Skin of body (tissue), 1 donor: ENCODE measurements at regions not wholly inside any gene's neighbourhood (a gene's known extent, or its start where the extent isn't known, plus 50 kb on each side); places are given as distances from the start of the nearest gene placed in this dataset.
A peak's percentile ranks its signal among the peaks of the same experiment; 100 is the strongest.

ENCODE experiments used
- DNase-seq: peaks from one replicate; lab custom pipeline; 2025; lab: John Stamatoyannopoulos, UW

DNA sequence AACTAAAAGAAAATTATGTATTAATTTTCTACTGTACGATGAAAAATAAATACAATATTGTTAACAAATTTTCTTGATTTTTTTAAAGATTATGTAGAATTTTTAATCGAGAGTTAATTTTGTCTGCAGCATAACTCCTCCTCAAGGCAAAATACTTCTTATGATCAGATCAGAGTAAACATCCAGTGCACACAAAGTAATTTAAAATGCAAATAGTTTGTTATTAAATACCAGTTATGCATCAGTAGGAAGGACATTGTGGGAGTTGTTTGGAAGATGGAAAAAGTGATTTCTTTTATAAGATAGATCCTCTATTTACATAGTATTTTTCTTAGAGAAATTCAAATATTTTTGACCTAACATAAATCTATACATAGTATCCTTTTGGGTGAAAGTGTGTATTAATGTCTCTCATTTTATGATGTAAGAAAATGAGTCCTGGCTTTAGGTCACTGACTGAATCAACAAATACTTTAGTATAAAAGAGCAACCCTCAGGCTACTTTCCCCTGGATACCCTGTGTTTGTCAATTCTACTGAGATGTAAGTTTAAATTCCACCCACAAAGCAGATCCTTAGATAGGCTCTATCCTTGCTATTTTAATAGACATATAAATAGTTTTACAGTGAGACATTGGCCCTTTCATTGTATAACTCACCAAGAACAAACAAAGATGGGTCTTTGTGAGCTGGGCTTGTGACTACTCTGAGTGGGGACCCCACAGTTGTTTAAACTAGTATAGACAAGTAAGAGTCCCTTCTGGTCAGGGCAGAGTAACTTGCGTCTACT lies 1133.7 kb downstream of the GATA3 start:
- DNase-seq: no peak

DNA sequence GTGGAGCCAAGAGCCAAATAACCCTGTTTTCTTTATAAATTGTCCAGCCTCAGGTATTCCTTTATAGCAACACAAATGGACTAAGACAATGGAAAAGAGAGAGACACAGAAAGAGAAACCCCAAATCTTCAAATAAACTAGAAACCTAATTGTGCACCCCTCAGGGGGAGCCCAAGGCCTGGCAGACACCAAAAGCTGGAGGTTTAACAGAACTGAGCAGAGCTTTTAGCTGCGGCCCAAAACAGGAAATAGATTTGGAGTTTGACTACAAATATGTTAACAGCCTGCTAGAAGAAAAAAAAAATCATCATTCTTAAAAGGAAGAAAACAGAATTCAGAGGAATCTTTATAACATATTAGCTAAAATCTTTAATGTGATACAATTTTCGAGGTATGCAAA lies 1135.0 kb downstream of the GATA3 start:
- DNase-seq: no peak

DNA sequence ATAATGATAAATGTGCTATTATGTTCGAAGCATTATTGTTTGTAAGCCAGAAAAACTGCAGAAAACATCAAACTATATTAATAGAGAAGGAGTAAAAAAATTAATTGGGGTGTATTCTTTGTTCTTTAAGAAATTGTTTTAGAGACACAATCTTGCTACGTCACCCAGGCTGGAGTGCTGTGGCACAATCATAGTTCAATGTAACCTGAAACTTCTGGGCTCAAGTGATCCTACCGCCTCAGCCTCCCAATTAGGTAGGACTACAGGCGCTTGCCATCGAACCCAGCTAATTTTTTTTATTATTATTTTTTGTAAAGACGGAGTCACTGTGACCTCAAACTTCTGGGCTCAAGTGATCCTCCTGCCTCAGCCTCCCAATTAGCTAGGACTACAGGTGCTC lies 1138.6 kb downstream of the GATA3 start:
- no peak for DNase-seq

DNA sequence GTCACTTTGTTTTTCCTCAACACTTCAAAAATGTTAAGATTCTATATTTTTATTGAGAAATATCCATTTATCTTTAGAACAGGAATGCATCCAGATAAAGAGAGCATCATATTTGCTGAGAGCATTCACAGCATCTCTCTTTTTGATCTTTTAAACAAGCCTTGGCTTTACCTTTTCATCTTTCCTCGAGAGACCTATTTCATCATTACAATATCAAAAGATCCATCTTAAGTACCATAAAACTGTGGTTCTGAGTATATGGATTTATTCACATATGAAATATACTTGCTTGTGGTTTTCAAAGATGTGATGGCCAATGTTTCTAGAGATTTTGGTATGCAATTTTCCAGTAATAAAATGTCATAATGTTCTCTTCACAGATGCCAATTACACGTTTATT lies 1140.9 kb downstream of the GATA3 start:
- DNase-seq: no peak

DNA sequence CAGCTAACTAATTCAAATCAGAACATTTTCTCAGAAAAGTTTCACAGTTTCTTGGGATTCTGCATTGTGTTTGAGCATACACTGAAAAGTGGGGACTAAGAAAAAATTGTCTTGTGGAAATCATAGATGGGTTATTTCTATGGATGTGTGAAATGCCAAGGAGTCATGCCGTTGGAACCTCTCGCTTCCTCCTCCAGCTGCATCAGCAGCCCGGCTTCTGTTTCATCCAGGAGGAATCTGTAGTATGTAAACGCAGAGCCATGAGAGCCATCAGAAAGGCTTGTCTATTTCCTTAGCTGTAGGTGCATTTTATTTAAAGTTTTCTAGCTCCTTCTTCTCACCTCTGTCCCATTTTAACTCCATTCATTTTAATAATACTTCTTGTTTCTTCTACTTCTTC lies 1144.1 kb downstream of the GATA3 start:
- no peak for DNase-seq

DNA sequence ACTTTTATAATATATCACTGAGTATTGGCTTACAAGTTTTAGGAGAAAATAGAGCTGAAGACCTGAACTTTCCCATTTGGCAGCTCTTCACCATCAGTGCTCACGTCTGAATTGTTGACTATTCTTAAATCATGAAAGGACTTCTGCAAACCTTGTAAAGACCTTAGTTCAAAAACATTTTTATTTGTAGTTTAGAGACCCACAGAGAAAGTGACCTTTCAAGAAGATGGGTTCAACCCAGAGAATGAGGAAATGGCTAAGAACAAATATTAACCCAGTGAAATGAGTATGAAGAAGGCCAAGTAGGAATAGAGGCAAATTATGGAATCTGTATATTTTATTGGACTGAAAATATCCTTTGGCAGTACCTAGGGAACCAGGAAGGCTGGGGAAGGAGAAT lies 1151.1 kb downstream of the GATA3 start:
- DNase-seq: no peak

DNA sequence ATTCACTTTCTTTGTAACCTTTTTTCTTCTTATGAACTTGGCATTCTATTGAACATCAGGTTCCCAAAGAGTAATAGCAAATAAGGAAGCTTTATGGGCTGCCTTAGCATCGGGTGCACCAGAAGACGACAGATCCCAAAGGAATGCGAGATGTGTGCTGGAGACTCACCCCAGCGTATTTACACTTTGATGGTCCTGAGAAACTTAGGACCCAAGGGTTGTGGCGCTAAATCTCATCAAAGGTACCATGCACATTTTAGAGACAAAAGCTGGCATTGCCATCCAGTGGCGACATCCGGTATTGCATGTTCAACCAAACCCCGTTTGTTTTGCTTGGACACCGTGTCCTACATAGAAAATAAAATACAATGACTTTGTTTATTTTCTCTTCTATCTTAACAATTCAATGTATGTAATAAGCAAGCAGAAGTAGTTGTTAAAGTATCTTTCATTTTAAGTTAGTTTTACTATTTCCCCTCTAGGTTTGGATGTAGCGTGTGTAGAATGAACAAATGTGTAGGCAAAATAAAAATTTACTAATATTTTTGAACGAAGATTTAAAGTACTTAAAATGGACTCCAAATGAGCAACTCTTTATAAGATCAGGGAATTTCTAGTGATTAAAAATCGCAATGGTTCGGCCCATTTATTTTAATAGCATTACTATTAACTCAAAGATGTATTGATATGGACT lies 1154.8 kb downstream of the GATA3 start:
- no peak for DNase-seq

DNA sequence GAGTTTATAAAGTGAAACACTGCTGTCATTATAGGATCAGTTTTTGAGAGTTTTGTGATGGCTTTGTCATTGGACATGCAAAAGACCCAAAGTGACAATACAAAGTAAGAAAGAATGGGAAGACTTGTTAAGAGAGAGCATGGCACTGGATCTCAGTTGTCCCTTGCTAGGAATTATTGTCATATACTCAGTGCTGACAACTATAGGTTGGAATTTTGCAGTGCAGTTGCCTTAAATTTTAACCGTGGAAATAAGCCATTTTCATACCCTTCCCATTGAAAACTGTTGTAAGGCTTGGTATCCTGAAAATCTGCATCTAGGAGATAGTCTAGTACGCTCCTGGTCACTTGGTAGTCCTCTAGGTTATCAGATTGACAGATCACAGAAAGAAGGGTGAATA lies 1156.7 kb downstream of the GATA3 start:
- no peak for DNase-seq

DNA sequence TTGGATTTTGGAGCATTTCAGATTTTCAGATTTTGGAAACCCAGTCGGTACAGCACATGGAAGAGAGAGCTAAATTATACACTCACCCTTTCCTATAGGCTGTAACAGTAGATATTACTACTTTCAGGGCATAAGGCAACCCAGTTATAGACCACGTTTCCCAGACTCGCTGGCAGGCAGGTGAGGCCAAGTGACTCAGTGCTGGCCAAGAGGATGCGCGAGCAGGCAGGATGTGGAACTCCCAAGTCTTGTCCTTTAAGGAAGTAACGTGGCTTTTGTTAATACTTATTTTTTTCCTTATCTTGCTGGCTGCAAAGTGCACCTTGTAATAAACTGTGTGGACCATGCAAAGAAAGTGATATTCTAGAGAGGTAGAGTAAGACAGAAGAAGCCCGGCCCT lies 1160.1 kb downstream of the GATA3 start:
- no peak for DNase-seq

DNA sequence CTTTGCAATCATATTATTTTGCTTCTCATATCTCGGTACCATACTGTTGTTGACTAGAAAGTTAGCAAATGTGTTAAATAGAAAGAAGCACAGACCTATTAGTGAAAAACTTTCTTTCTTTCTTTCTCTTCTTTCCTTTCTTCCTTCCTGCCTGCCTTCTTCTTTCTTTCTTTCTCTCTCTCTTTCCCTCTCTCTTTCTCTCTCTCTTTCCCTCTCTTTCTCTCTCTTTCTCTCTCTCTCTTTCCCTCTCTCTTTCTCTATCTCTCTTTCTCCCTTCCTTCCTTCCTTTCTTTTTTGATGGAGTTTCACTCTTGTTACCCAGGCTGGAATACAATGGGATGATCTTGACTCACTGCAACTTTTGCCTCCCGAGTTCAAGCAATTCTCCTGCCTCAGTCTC lies 1160.6 kb downstream of the GATA3 start:
- DNase-seq: no peak

DNA sequence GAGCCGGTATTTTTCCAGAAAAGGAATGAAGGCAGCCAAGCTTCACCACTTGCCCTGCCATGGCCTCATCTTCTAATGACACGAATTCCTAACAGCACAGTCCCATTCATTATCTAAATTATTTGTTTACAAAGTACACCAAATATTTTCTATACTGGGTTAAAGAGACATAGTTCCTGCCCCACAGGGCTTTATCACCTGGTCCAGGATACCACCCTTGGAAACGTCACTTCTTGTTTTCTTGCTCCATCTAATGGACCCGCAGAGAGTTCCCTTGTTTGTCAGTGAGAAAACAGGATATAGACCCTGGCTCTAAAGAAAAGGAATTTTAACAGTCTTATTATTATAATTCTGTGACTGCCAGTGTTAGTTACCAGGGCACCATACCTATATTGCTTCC lies 1165.4 kb downstream of the GATA3 start:
- DNase-seq: no peak

DNA sequence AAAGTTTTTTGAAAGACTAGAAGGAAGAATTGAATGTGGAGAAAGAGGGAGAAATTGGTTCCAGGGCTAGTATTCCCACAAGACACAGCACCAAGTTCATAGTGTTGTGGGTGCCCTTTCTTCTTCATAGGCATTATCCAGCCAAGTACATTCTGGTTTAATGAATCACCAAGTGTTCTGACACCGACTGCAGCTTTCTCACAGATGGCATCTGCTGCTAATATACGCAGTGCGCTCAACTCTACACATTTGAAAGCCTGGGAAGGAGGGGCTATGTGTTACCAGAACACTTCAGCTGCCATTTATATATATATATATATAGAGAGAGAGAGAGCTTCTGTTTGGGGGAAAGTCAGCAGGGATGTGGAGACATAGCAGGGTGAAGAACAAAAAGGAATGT lies 1168.4 kb downstream of the GATA3 start:
- DNase-seq: peak; percentile 43

DNA sequence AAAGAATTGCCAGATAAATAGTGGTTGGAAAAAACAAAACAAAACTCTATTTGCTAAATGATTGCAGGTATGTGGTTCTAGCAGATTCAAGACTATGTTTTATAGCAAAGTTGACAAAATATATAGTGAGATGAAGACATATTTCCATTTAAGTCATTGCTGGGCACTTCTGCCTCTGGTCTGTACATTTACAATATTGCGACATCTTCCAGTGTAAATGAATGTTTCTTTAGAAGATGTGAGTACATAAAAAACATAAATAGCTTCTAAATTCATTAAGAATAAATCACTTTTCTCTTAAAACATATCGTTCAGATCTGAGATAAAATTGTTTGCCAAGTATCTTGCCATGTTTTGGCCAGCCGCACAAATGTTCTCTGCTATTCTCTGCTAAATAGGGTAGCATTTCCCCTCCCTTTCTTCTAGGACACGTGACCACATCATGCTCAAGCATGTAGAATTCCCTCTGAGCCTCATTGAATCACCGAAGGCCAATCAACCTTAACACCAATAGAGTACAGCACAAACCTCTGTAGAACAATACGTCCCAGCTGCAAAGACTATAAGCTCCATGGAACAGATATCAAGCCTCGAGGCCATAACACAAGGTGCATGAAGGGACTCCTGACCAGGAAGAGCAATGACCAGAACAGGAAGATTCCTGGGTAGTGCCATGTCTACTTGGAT lies 1173.3 kb downstream of the GATA3 start:
- DNase-seq: no peak

DNA sequence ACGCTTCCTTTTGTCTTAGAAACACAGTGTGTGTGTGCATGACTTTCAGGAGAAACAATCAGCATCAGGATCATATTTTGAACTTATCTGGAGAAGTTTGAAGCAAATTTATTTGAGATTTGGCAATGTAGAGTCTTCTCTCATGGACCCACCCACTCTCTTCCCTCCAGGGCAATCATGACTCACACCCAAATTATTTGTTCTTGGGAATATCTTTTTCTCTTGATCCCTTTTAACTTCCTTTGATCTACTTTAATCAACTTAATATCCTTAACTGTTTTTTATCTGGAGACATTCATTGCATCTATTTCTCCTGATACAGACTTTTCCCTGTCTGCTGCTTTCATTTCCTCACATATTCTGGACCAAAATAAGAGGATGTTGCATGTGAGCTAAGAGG lies 1174.3 kb downstream of the GATA3 start:
- DNase-seq: no peak

DNA sequence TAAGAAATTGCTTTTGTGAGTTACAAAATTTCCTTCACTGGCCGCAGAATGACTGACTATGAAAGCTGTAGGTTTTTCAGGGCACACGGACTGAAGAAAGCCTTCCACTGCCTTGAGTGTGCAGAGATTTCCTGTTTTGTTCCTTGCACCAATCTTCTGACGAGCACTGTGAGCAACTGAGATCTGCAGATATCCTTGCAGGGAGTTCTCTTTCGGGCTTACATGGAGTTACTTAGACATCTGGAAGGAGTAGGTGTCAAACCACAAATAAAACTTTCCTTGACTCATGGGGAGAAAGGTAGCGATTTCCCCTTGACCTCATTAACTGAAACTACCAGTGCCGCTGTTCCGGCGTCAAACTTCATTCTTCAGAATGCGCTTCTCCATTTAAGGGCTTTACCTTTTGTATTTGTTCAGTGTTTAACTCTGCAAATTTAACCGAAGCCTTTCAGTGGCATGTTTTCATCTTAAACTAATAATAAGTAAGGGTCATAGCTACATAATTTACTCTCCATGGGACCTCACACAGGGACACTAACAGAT lies 1175.3 kb downstream of the GATA3 start:
- no peak for DNase-seq

DNA sequence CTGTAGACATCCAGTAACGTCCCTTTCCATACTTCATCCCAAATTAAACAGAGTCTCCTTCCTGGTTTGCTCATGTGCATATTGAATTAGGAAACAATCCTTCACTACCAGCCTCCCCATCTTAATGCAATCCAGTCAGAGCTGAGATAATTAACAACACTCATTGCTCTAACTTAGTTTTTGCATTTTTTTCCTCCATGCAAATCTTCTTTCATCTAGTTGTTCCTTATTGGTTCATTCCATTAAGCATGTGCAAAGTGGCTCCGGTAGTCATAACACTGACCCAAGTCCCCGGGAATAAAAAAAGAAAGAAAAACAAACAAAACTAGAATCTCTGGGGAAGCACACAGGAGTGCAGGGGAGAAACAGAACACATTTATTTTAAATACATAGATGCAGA lies 1176.1 kb downstream of the GATA3 start:
- DNase-seq: no peak

DNA sequence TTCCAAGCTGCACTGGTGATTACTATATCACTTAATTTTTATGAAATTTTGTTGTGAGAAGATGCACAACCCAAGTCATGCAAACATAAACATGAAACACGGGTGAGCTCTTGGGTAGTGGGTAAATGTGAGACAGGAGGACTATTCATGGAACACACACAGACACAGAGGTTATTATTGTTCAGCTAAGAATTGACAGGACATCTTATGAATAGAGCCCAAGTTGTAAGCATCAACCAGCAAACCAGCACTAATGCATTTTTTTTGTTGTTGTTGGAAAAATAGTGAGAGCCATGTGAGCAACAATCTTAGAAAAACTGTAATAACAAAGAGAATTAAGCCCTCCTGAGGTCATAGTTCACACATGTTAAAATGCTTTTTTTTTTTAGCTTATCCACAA lies 1179.7 kb downstream of the GATA3 start:
- no peak for DNase-seq

DNA sequence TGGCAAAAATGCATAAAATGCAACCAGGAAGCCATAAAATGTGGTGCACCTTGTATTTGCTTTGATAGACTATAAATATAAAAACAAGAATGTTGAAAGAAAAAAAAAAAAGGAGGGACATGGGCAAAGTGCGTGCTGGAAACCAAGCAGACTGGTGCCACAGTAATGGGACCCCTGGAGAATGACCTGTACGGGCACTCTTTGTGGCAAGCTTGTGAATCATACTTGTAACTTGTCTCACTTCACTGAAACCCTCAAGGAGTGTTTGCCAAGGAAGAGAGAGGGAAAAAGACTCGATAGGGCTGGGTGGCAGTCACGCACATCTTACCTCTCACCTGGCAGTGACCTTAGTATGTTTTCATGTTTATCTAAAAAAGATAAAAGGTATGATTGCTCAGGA lies 1183.6 kb downstream of the GATA3 start:
- DNase-seq: no peak

DNA sequence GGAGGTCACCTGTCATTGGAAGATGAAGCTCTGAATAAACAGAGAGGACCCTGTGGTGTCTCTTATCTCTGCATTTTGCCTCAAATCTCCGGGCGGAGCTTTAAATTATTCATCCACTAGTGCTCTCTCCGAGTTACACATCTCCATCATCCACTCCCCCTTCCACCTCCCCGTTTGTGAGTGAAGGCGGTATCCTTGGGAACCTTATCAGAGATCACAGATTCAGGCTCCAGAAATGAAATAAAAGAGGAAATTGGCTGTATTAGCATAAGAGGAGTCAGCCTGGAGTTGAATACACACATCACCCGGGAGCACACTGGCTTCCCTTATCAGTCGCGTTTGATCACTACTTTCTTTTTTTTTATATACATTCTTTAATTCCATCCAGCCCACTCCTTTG lies 1184.8 kb downstream of the GATA3 start:
- DNase-seq: no peak

DNA sequence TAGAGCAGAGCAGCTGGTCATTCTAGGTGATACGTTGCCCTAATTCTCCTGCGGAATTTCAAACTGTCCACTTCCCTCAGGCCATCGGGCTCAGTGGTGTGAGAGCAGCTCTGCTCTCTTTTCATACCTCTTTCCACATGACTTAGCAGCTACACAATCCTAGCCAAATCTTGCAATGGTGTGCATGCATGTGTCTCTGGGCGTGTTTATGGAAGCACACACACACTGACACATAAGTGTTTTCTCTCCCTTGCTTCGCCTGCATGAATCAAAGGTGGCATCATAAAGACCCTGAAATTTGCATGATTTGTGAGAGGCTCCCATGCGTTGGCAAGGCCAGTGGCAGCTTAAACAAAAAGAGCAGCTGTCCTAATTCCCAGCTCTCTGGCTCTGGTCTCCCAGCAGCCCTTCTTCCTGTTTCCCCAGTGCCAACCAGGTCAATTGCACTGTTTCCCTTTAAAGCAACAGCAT lies 1189.5 kb downstream of the GATA3 start:
- no peak for DNase-seq

DNA sequence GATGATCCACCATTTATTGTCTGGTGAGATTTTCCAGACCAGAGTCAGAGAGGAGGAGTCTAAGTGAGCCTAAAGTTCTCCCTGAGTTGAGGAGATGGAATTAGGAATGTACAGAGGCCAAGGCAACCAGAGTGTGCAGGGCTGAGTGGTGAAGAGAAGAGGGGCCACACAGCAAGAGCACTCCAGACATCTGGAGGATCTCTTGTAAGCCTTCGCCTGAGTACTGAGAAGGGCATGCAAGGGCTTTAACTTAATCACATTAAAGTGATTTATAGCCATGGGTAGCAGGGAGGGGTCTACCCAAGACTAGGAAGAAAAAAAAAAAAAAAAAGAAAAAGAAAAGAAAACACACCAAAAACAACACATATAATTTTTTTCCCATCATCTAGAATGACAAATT lies 1190.4 kb downstream of the GATA3 start:
- DNase-seq: no peak

DNA sequence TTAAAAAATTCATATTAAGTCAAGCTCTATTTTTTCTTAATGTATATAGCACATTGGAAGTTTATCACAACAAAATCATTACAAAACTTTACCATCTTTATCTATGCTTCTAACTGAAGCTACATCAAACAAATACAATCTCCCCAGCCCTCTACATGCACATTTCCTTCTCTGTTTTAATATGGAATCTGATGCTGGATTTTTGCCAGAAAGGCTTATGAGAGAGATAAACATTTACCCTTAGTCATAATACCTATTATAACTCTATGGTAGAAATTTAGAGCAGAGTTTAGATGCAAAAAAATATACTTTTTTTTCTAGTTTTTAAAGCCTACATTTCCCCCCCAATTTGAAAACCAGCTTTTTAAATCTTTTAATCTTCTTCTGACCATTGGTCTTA lies 1198.6 kb downstream of the GATA3 start:
- DNase-seq: no peak
